NCI-H2196 (cell line): ENCODE measurements at regions not wholly inside any gene's neighbourhood (a gene's known extent, or its start where the extent isn't known, plus 50 kb on each side); places are given as distances from the start of the nearest gene placed in this dataset.
"Not testable (repeated sequence)": the region's sequence is repeated elsewhere in the genome, so short reads cannot be mapped to it uniquely, and the experiment has no call there.

ENCODE experiments used
- DNase-seq: peaks from one replicate; lab custom pipeline; 2025; ENCODE audit not compliant: unreplicated experiment; lab: John Stamatoyannopoulos, UW

- DNase-seq: not testable (repeated sequence)
These were observed 201.7 kb downstream of the LAT start for GRCh38 chr16:29186306-29187220.

GRCh38 chr16:29185872-29186271, 201.0 kb downstream of the LAT start:
- not testable (repeated sequence) for DNase-seq

GRCh38 chr16:29184738-29185438, 200.0 kb downstream of the LAT start:
- DNase-seq: not testable (repeated sequence)

GRCh38 chr16:29182940-29183868, 198.4 kb downstream of the LAT start:
- DNase-seq: not testable (repeated sequence)

DNA sequence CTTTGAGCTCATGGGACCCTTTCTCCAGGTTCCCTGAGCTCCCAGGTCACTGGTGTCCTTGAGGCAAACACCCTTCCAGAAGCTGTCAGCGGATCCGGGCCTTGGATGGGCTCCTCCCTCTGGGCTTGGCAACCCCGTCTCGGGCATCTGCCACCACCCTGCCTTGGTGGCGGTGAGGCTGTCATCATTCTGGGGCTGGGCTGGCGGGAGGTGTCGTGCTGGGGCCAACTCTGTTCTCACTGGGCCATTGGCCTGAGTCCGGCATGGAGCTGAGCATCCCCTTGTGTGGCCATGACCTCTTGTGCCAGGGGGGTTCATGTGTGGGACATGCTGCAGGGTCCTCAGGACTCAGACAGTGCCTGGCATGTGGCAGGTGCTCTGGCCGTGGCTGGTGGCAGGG, 197.6 kb downstream of the LAT start:
- no peak for DNase-seq

GRCh38 chr16:29181921-29182411, 197.1 kb downstream of the LAT start:
- peak; percentile 9 for DNase-seq

GRCh38 chr16:29181254-29181780, 196.5 kb downstream of the LAT start:
- DNase-seq: not testable (repeated sequence)

DNA sequence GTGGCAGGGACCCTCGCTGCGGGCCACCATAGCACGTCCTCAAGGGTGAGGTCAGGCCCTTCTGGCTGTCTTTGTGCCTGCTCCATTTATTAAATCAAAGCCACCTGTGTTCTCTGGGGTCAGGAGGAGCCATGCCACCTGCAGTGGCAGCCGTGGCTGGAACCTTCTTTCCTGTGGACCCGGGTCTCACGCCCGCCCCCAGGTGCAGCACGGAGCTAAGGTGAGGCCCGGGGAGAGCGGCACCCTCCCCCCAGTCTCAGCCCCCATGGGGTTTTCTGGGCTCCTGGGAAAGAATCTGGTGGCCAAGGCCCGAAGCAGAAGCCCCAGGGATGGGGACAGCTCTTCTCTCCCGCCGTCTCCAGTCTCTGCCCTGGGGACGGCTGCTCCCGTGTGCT, 195.4 kb downstream of the LAT start:
- DNase-seq: not testable (repeated sequence)

GRCh38 chr16:29179401-29180205, 194.8 kb downstream of the LAT start:
- not testable (repeated sequence) for DNase-seq

GRCh38 chr16:29177888-29178726, 193.3 kb downstream of the LAT start:
- DNase-seq: not testable (repeated sequence)

- DNase-seq: not testable (repeated sequence)
These were observed 192.5 kb downstream of the LAT start for GRCh38 chr16:29177203-29177887.

- DNase-seq: not testable (repeated sequence)
These were observed 192.0 kb downstream of the LAT start for GRCh38 chr16:29176822-29177202.

- DNase-seq: not testable (repeated sequence)
These were observed 191.3 kb downstream of the LAT start for GRCh38 chr16:29176154-29176470.

DNA sequence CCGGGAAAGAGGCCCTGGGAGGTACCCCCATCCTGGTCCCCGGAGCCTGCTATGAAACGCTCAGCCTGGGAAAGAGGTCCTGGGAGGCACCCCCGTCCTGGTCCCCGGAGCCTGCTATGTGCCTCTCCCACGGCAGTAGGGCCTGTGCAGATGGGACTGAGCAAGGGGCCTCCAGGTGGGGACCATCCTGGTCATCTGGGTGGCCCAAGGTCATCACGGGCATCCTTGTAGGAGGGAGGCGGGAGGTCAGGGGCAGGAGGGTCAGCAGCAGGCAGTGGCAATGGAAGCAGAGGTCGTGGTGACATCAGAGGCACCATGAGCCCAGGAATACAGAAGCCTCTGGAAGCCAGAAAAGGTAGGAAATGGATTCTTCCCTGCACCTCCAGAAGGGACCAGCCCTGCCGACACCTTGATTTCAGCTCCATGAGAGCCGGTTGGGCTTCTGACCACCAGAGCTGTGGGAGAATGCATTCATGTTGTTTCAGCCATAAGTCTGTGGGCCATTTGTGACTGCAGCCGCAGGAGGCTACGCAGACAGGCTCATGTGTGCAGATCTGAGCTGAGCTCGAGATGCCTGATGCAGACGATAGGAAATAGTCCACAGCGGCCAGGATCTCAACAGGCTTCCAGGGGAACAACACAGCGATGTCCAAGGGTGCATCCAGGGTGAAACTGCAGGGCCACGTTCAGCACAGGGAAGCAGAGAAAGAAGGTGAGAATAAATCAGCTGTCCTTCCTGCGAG, 190.7 kb downstream of the LAT start:
- DNase-seq: not testable (repeated sequence)

DNA sequence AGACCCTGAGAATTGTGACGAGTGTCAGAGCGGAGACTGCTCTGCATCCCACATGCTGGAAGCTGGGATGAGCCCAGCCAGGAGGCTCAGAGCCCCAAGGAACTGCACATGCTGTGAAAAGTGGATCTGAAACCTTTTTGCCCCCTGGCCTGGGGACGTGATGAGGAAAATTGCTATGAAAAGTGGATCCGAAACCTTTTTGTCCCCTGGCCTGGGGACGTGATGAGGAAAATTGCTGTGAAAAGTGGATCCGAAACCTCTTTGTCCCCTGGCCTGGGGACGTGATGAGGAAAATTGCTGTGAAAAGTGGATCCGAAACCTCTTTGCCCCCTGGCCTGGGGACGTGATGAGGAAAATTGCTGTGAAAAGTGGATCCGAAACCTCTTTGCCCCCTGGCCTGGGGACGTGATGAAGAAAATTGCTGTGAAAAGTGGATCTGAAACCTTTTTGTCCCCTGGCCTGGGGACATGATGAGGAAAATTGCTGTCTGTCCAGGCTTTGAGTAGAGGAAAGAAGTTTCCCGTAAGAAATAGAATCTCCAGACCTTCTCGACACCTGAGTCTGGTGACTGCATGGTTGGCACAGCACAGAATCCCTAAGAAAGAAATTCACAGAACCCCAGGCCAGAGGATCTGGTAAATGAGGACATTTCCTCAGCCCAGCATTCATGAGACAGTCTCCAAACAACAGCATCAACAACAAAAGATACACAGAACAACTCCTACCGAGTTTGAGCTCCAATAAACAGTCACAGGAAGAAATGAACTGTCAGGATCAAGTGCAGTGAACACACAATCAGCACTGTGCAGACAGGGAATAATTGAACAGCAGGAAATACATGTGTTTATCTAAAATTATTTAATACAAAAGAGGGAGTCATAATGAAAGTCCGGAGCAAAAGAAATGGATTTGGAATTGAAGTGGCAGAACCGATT, 188.8 kb downstream of the LAT start:
- DNase-seq: not testable (repeated sequence)

DNA sequence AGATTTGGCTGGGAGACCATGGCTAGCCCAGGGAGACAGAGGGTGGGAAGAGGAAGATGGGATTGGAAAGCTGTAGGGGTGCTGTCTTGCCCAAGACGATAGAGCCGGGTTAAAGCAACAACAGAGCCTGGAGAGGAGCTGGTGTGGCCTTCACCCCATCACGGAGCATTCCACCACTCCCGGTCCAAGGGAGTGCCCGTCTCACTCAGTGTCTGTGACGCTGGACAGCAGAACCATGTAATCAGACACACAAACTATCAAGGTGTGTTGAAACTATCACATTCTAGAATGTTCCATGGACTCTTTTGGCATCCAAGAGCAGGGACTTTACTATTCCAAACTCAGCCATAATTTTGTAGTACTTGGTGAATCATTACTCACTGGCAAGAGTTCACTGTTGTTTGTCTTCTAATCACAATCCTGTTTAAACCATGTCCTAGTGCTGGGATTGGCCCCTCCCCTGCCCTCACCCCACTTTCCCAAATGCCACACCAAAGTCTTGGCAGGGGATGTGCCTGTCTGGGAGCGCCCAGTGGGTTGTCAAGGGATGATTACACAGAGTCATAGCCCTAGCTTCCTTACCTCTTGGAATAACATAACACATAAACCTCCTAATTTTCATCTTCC, 187.4 kb downstream of the LAT start:
- DNase-seq: not testable (repeated sequence)
